Activated CD4-positive, alpha-beta memory T cell treated with anti-CD3 and anti-CD28 coated beads for 36 hours (primary cell): ENCODE measurements at regions not wholly inside any gene's neighbourhood (a gene's known extent, or its start where the extent isn't known, plus 50 kb on each side); places are given as distances from the start of the nearest gene placed in this dataset.
"Not testable (repeated sequence)": the region's sequence is repeated elsewhere in the genome, so short reads cannot be mapped to it uniquely, and the experiment has no call there.

Experiments
- CTCF ChIA-PET: fragments of 350-600 bp; sonication (Branson Sonifier 250); formaldehyde crosslinking; loops from one replicate; lab custom pipeline; 2021; ENCODE audit warnings: antibody characterized with exemption, inconsistent platforms; lab: Charles Lee
- POLR2A ChIA-PET: fragments of 350-600 bp; sonication (Branson Sonifier 250); formaldehyde crosslinking; loops from one replicate; lab custom pipeline; 2021; ENCODE audit warnings: antibody characterized with exemption; lab: Charles Lee
- DNase-seq: peaks from one replicate; pipeline ENCODE4 v3.0.0-alpha.2; 2020
- H3K27ac Mint-ChIP-seq: one replicate; pipeline ENCODE4 v1.8.0; 2021; ENCODE audit warnings: mixed read lengths
- H3K27me3 Mint-ChIP-seq: one replicate; pipeline ENCODE4 v1.8.0; 2021; ENCODE audit warnings: mixed read lengths
- H3K36me3 Mint-ChIP-seq: one replicate; pipeline ENCODE4 v1.8.0; 2021; ENCODE audit warnings: mixed read lengths
- H3K4me1 Mint-ChIP-seq: one replicate; pipeline ENCODE4 v1.8.0; 2021; ENCODE audit warnings: low read depth, mixed read lengths
- H3K4me3 Mint-ChIP-seq: one replicate; pipeline ENCODE4 v1.8.0; 2021; ENCODE audit warnings: mild to moderate bottlenecking, mixed read lengths
- H3K9me3 Mint-ChIP-seq: one replicate; pipeline ENCODE4 v1.8.0; 2021; ENCODE audit warnings: mixed read lengths
- intact Hi-C: fragments of 100-400 bp; cut with micrococcal nuclease; formaldehyde crosslinking; loops from one replicate; pipeline ENCODE4 v1.15.1; 2023

GRCh38 chr13:104530741-104531140 lies 1464.5 kb upstream of the SLC10A2 start:
- ChIA-PET CTCF (no interaction called here), POLR2A (no interaction called here)
- H3K36me3 Mint-ChIP-seq = no peaks in the 10 kb centered on the region
- intact Hi-C loops = no loop called here
- H3K27me3 Mint-ChIP-seq = no peaks in the 10 kb centered on the region
- no peak overlapping the region for H3K27ac Mint-ChIP-seq
- H3K4me1 Mint-ChIP-seq = no peaks in the 10 kb centered on the region
- no peak overlapping the region for H3K4me3 Mint-ChIP-seq
- H3K9me3 Mint-ChIP-seq = no peaks in the 10 kb centered on the region
- DNase-seq = no peak

DNA sequence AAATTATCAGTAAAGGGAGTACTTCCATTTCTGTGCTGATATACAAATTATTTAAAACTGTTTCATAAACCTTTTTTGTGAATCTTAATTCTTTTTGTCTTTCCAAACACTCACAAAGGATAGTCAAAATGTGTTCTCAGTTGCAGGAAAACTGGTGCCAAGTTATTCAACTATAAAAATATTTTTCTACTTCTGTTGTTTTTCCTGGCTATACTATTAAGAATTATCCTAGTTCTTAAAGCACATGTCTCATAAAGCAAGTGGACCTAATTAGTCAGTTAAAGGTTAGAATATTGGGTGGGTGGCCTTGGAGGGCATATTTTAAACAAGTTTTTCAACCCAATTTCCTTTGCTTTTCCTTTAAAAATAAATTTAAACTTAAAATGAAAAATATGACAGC lies 1460.3 kb upstream of the SLC10A2 start:
- intact Hi-C loops = no loop called here
- H3K4me1 Mint-ChIP-seq = no peaks in the 10 kb centered on the region
- no peak for DNase-seq
- POLR2A ChIA-PET = no interaction called here
- peaks cover 6% of the 10 kb centered on the region for H3K9me3 Mint-ChIP-seq
- no peak overlapping the region for H3K4me3 Mint-ChIP-seq
- CTCF ChIA-PET = interaction anchor here (0.6 kb wide), 1 partner anchor 17 kb away, joined by 3 read pairs; no protein-coding TSS in a partner anchor
- H3K27me3 Mint-ChIP-seq = no peaks in the 10 kb centered on the region
- no peak overlapping the region for H3K27ac Mint-ChIP-seq
- no peaks in the 10 kb centered on the region for H3K36me3 Mint-ChIP-seq

DNA sequence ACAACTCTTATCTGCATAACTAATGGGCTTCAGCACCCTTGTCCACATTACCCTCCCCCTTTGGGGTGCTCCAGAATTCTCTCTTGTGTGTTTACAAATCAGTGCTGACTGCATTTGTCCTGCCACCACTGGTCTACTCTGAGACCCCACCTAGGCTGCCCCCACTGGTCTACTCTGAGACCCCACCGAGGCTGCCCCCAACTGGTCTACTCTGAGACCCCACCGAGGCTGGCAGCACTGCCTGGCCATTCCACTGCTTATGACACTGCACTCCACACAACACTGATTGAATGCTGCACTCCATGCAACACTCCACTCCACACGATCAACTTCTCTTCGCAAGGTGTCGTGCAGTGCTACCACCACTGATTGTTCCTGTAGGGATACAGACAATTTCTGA lies 1459.2 kb upstream of the SLC10A2 start:
- no peak overlapping the region for H3K4me3 Mint-ChIP-seq
- DNase-seq = no peak
- no peak overlapping the region for H3K27ac Mint-ChIP-seq
- H3K4me1 Mint-ChIP-seq = no peaks in the 10 kb centered on the region
- intact Hi-C loops = no loop called here
- no peaks in the 10 kb centered on the region for H3K36me3 Mint-ChIP-seq
- H3K27me3 Mint-ChIP-seq = no peaks in the 10 kb centered on the region
- POLR2A ChIA-PET = no interaction called here
- CTCF ChIA-PET = no interaction called here
- H3K9me3 Mint-ChIP-seq = peaks cover 10% of the 10 kb centered on the region

- no peak for DNase-seq
- Mint-ChIP-seq H3K27ac (no peak overlapping the region), H3K4me1 (no peaks in the 10 kb centered on the region), H3K9me3 (peaks cover 16% of the 10 kb centered on the region), H3K4me3 (no peak overlapping the region), H3K36me3 (no peaks in the 10 kb centered on the region), H3K27me3 (no peaks in the 10 kb centered on the region)
- intact Hi-C loops = no loop called here
- ChIA-PET CTCF (no interaction called here), POLR2A (no interaction called here)
These were observed 1456.2 kb upstream of the SLC10A2 start for GRCh38 chr13:104522235-104523072.

GRCh38 chr13:104510422-104510821 lies 1444.2 kb upstream of the SLC10A2 start:
- POLR2A ChIA-PET = no interaction called here
- Mint-ChIP-seq H3K9me3 (peaks cover 2% of the 10 kb centered on the region), H3K27ac (no peak overlapping the region), H3K27me3 (no peaks in the 10 kb centered on the region), H3K4me1 (no peaks in the 10 kb centered on the region), H3K36me3 (no peaks in the 10 kb centered on the region), H3K4me3 (no peak overlapping the region)
- CTCF ChIA-PET = no interaction called here
- no peak for DNase-seq
- intact Hi-C loops = loop anchor here (10.0 kb wide), 1 partner anchor 124 kb away; no protein-coding TSS in a partner anchor

DNA sequence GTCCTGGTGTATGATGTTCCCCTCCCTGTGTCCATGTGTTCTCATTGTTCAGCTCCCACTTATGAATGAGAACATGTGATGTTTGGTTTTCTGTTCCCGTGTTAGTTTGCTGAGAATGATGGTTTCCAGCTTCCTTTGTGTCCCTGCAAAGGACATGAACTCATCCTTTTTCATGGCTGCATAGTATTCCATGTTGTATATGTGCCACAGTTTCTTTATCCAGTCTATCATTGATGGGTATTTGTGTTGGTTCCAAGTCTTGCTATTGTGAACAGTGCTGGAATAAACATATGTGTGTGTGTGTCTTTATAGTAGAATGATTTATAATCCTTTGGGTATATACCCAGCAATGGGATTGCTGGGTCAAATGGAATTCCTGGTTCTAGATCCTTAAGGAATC lies 1427.3 kb upstream of the SLC10A2 start:
- DNase-seq, POLR2A ChIA-PET, H3K4me1 Mint-ChIP-seq, H3K27me3 Mint-ChIP-seq, CTCF ChIA-PET, H3K36me3 Mint-ChIP-seq, H3K4me3 Mint-ChIP-seq, intact Hi-C loops: not testable (repeated sequence)
- H3K9me3 Mint-ChIP-seq = peaks cover 10% of the 10 kb centered on the region
- peak overlapping the region; percentile 33 for H3K27ac Mint-ChIP-seq

DNA sequence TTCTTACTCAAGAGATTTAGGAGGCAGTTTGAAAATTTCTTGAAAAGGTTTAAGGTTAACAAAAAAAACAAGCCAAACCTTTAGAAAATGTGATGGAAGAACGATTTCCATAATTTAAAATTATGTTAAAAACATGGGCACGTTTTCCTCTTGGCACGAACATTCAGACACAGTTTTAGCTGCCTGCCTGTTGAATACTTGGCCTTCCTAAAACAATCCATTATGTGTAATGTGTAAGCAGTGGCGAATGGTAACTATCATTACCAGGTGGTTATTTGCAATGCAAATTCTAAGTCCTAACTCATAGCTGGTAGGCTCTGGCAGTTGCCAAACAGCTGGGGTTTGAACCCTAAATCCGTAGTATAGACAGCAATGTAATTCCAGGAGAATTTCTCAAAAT lies 1425.7 kb upstream of the SLC10A2 start:
- no peak for DNase-seq
- Mint-ChIP-seq H3K9me3 (peaks cover 10% of the 10 kb centered on the region), H3K27me3 (no peaks in the 10 kb centered on the region), H3K4me3 (no peak overlapping the region), H3K36me3 (no peaks in the 10 kb centered on the region), H3K27ac (no peak overlapping the region), H3K4me1 (no peaks in the 10 kb centered on the region)
- POLR2A ChIA-PET = no interaction called here
- CTCF ChIA-PET = no interaction called here
- intact Hi-C loops = no loop called here

DNA sequence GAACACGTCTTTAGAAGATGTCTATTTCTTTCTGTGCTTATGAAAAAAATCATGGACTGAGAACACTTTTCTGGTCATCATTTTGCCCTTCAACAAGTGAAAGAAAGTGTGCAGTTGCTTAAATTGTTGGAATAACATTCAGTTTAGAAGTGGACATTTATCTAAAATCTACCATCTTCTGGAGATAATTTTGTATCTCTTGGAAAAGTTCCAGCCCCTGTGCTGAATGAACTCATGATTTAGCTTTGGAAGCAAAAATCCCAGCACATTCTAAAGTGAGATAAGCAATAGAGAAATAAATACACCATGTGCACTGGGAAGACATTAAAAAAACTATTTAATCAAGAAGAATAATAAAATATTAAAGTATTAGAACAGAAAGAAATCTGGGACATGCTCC lies 1420.8 kb upstream of the SLC10A2 start:
- ChIA-PET CTCF (no interaction called here), POLR2A (no interaction called here)
- no peak overlapping the region for H3K4me3 Mint-ChIP-seq
- no peaks in the 10 kb centered on the region for H3K36me3 Mint-ChIP-seq
- intact Hi-C loops = no loop called here
- no peak overlapping the region for H3K27ac Mint-ChIP-seq
- DNase-seq = no peak
- no peaks in the 10 kb centered on the region for H3K4me1 Mint-ChIP-seq
- no peaks in the 10 kb centered on the region for H3K27me3 Mint-ChIP-seq
- peaks cover 2% of the 10 kb centered on the region for H3K9me3 Mint-ChIP-seq

- no peak for DNase-seq
- POLR2A ChIA-PET = no interaction called here
- CTCF ChIA-PET = no interaction called here
These were observed 1419.4 kb upstream of the SLC10A2 start for GRCh38 chr13:104485571-104485970.

DNA sequence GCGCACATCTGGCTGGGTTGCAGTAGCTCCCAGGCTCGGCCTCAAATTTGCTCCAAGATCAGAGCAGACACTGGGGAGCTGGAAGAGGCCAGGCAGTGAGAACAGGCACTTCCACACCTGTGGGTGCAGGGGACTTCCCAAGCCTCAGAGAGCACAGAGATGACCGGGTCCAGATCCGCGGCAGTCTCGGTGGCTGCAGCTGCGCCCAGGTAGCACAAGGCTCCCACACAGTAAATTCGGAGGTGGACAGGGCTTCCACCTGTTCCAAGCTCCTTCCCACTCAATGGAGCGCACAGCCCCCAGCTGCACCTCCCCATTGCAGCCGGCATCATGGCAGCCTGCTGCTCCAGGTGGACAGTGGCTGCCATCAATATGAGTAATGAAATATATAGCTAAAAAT lies 1417.4 kb upstream of the SLC10A2 start:
- peaks cover 14% of the 10 kb centered on the region for H3K9me3 Mint-ChIP-seq
- ChIA-PET POLR2A (no interaction called here), CTCF (no interaction called here)
- no peaks in the 10 kb centered on the region for H3K27me3 Mint-ChIP-seq
- no peaks in the 10 kb centered on the region for H3K4me1 Mint-ChIP-seq
- DNase-seq = no peak
- intact Hi-C loops = no loop called here
- H3K36me3 Mint-ChIP-seq = no peaks in the 10 kb centered on the region
- no peak overlapping the region for H3K4me3 Mint-ChIP-seq
- no peak overlapping the region for H3K27ac Mint-ChIP-seq

More at GRCh38 chr13:104485571-104485970, 1419.4 kb upstream of the SLC10A2 start:
- no peak overlapping the region for H3K4me3 Mint-ChIP-seq
- H3K4me1 Mint-ChIP-seq = no peaks in the 10 kb centered on the region
- intact Hi-C loops = no loop called here
- H3K9me3 Mint-ChIP-seq = no peaks in the 10 kb centered on the region
- no peaks in the 10 kb centered on the region for H3K27me3 Mint-ChIP-seq
- no peaks in the 10 kb centered on the region for H3K36me3 Mint-ChIP-seq
- no peak overlapping the region for H3K27ac Mint-ChIP-seq

DNA sequence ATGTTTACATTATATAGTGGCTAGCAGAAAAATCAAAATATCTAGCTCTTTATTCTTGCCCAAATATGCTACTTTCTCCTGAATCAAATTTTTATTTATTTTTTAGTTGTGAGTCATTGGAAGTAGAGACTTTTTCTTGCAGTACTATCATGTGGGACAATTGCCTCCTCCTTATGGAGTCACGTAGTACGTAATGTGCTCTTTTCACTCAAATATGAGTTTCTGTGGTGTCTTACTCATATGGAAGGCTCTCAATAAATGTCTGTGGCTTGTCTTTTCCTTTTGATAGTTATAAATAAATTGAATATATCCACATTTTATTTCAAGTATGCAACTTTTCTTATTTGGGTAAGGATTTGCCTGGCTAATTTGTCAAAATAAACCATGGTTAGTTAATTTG lies 1411.0 kb upstream of the SLC10A2 start:
- POLR2A ChIA-PET = no interaction called here
- CTCF ChIA-PET = no interaction called here

DNA sequence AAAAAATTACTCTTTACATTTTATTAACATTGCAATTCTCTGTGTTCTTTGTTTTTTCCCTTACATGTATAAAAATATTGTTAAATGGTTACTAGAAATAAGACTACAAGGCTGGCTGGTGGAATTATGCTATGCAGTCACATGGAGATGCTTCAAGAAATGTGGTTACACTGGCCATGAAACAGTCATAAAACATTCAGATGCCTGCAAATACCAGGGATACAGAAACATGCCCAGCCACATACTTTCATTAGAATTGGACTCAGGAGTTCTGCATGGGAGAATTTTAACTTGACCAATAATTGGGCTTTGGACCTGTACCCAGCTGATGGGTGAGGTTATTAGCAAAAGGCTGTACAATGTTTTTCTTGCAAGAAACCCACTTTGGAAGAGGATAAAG lies 1407.7 kb upstream of the SLC10A2 start:
- no peak for DNase-seq
- ChIA-PET CTCF (no interaction called here), POLR2A (no interaction called here)
- H3K4me1 Mint-ChIP-seq = no peaks in the 10 kb centered on the region
- H3K9me3 Mint-ChIP-seq = peaks cover 11% of the 10 kb centered on the region
- no peaks in the 10 kb centered on the region for H3K36me3 Mint-ChIP-seq
- intact Hi-C loops = no loop called here
- H3K4me3 Mint-ChIP-seq = no peak overlapping the region
- H3K27me3 Mint-ChIP-seq = no peaks in the 10 kb centered on the region
- no peak overlapping the region for H3K27ac Mint-ChIP-seq

More for the DNA sequence above, 1411.0 kb upstream of the SLC10A2 start:
- Mint-ChIP-seq H3K36me3 (no peaks in the 10 kb centered on the region), H3K4me3 (no peak overlapping the region), H3K27me3 (no peaks in the 10 kb centered on the region), H3K4me1 (no peaks in the 10 kb centered on the region), H3K27ac (no peak overlapping the region), H3K9me3 (peaks cover 21% of the 10 kb centered on the region)
- intact Hi-C loops = no loop called here
- no peak for DNase-seq

DNA sequence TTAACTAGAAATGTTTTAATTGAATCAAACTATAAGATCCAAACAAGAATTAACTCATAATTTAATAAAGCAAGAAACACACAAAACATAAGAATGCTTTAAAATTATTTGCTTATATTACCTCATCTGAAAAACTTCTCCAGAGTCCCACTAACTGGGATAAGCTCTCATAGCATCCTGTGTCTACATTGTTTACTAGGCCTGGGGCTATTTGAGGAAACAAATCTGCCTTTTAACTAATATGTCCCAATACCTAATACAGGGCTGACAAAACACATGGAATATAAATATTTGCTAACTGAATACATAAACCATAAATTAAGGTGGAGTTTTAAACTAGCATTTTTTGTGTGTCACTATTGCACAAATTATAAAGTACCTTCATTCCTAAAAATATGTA lies 1399.8 kb upstream of the SLC10A2 start:
- Mint-ChIP-seq H3K9me3 (peaks cover 3% of the 10 kb centered on the region), H3K27me3 (no peaks in the 10 kb centered on the region), H3K4me3 (no peak overlapping the region), H3K36me3 (no peaks in the 10 kb centered on the region), H3K27ac (no peak overlapping the region), H3K4me1 (no peaks in the 10 kb centered on the region)
- POLR2A ChIA-PET = no interaction called here
- DNase-seq = no peak
- CTCF ChIA-PET = no interaction called here
- intact Hi-C loops = no loop called here
